ENCODE measurements at regions not wholly inside any gene's neighbourhood (a gene's known extent, or its start where the extent isn't known, plus 50 kb on each side); places are given as distances from the start of the nearest gene placed in this dataset.

GRCh38 chr6:11407414-11407813 lies 130.1 kb upstream of the TMEM170B start:
- TF ChIP-seq BHLHE40 (IDR thresholded peaks at IDR 0.05; ENCODE audit: low read depth, low read length) (no peak), USF2 (IDR thresholded peaks at IDR 0.05; ENCODE audit: low read depth, low read length) (no peak), CEBPB (IDR thresholded peaks at IDR 0.05; ENCODE audit: low read depth, low read length) (no peak), MAFK (IDR thresholded peaks at IDR 0.05; ENCODE audit: low read depth, low read length) (no peak)
- TF ChIP-seq, protein P1, sequence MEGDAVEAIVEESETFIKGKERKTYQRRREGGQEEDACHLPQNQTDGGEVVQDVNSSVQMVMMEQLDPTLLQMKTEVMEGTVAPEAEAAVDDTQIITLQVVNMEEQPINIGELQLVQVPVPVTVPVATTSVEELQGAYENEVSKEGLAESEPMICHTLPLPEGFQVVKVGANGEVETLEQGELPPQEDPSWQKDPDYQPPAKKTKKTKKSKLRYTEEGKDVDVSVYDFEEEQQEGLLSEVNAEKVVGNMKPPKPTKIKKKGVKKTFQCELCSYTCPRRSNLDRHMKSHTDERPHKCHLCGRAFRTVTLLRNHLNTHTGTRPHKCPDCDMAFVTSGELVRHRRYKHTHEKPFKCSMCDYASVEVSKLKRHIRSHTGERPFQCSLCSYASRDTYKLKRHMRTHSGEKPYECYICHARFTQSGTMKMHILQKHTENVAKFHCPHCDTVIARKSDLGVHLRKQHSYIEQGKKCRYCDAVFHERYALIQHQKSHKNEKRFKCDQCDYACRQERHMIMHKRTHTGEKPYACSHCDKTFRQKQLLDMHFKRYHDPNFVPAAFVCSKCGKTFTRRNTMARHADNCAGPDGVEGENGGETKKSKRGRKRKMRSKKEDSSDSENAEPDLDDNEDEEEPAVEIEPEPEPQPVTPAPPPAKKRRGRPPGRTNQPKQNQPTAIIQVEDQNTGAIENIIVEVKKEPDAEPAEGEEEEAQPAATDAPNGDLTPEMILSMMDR (conservative IDR thresholded peaks at IDR 0.05; ENCODE audit: low read depth, low read length), result no peak
